ENCODE measurements at regions not wholly inside any gene's neighbourhood (a gene's known extent, or its start where the extent isn't known, plus 50 kb on each side); places are given as distances from the start of the nearest gene placed in this dataset.

GRCh38 chr4:184329235-184329634 lies 111.6 kb upstream of the ENPP6 start:
- TF ChIP-seq CTCF (IDR thresholded peaks at IDR 0.05) (no peak), POLR2A (IDR thresholded peaks at IDR 0.05) (no peak)
- no peak overlapping the region for H3K4me3 ChIP-seq
- no peaks in the 10 kb centered on the region for H3K9me3 ChIP-seq
- intact Hi-C loops (cut with DNase I): no loop called here
- DNase-seq (peak in 1 of 3 donors; percentile 27), ATAC-seq (no peak)
- no peaks in the 10 kb centered on the region for H3K36me3 ChIP-seq
- H3K27ac ChIP-seq: no peak overlapping the region
- peaks cover 0 to 16% (median 5%) of the 10 kb centered on the region in 4 donors for H3K4me1 ChIP-seq
- no peaks in the 10 kb centered on the region for H3K27me3 ChIP-seq
- WGBS (ENCODE audit: insufficient coverage, low coverage, low lambda C conversion rate, missing lambda C conversion rate): 87% methylated on average over 8 of the region's 9 CpGs

- no peaks in the 10 kb centered on the region for H3K9me3 ChIP-seq
- ATAC-seq (no peak), DNase-seq (peak in 1 of 3 donors; percentile 25)
- intact Hi-C loops (cut with DNase I): no loop called here
- H3K4me1 ChIP-seq: peaks cover 0 to 16% (median 5%) of the 10 kb centered on the region in 4 donors
- no peak overlapping the region for H3K27ac ChIP-seq
- H3K36me3 ChIP-seq: no peaks in the 10 kb centered on the region
- no peak overlapping the region for H3K4me3 ChIP-seq
- no peak for TF ChIP-seq POLR2A (IDR thresholded peaks at IDR 0.05)
- no peak for TF ChIP-seq CTCF (IDR thresholded peaks at IDR 0.05)
- 69% methylated on average over 6 of the region's 7 CpGs for WGBS (ENCODE audit: insufficient coverage, low coverage, low lambda C conversion rate, missing lambda C conversion rate)
- H3K27me3 ChIP-seq: no peaks in the 10 kb centered on the region
These were observed 110.5 kb upstream of the ENPP6 start for GRCh38 chr4:184328022-184328736.

GRCh38 chr4:184324939-184325477 lies 107.3 kb upstream of the ENPP6 start:
- H3K36me3 ChIP-seq: no peaks in the 10 kb centered on the region
- no peak overlapping the region for H3K4me3 ChIP-seq
- H3K4me1 ChIP-seq: no peaks in the 10 kb centered on the region
- TF ChIP-seq POLR2A (IDR thresholded peaks at IDR 0.05) (no peak), CTCF (IDR thresholded peaks at IDR 0.05) (no peak)
- ATAC-seq (no peak), DNase-seq (peak in 1 of 3 donors; percentile 11)
- WGBS (ENCODE audit: insufficient coverage, low coverage, low lambda C conversion rate, missing lambda C conversion rate): 77% methylated on average over 5 of the region's 6 CpGs
- no peak overlapping the region for H3K27ac ChIP-seq
- intact Hi-C loops (cut with DNase I): no loop called here
- no peaks in the 10 kb centered on the region for H3K27me3 ChIP-seq
- no peaks in the 10 kb centered on the region for H3K9me3 ChIP-seq

GRCh38 chr4:184322328-184323025 lies 104.8 kb upstream of the ENPP6 start:
- Histone ChIP-seq H3K27me3 (no peaks in the 10 kb centered on the region), H3K36me3 (no peaks in the 10 kb centered on the region), H3K9me3 (no peaks in the 10 kb centered on the region), H3K27ac (no peak overlapping the region), H3K4me3 (no peak overlapping the region), H3K4me1 (no peaks in the 10 kb centered on the region)
- no peak for DNase-seq
- no peak for ATAC-seq
- no peak for TF ChIP-seq CTCF (IDR thresholded peaks at IDR 0.05)
- no peak for TF ChIP-seq POLR2A (IDR thresholded peaks at IDR 0.05)
- intact Hi-C loops (cut with DNase I): no loop called here
- WGBS (ENCODE audit: insufficient coverage, low coverage, low lambda C conversion rate, missing lambda C conversion rate): 100% methylated on average over 2 of the region's 2 CpGs

Data from right lobe of liver (tissue), 6 donors.